GM12874 (cell line): ENCODE measurements at regions not wholly inside any gene's neighbourhood (a gene's known extent, or its start where the extent isn't known, plus 50 kb on each side); places are given as distances from the start of the nearest gene placed in this dataset.

Experiments
- CTCF ChIP-seq: IDR thresholded peaks from 2 replicates; pipeline ENCODE4 v1.5.1; 2011; ENCODE audit warnings: low read depth, mild to moderate bottlenecking, control low read depth, low read length, moderate library complexity; ENCODE audit not compliant: insufficient read depth

GRCh38 chr5:15363601-15364000 is 136.4 kb upstream of the FBXL7 start:
- TF ChIP-seq CTCF: no peak

- no peak for TF ChIP-seq CTCF
These were observed 146.0 kb upstream of the FBXL7 start for GRCh38 chr5:15354021-15354420.

- no peak for TF ChIP-seq CTCF
These were observed 146.8 kb upstream of the FBXL7 start for GRCh38 chr5:15353086-15353645.

GRCh38 chr5:15350614-15351013 is 149.4 kb upstream of the FBXL7 start:
- TF ChIP-seq CTCF: no peak

- no peak for TF ChIP-seq CTCF
These were observed 153.2 kb upstream of the FBXL7 start for GRCh38 chr5:15346738-15347137.

- TF ChIP-seq CTCF: no peak
These were observed 155.0 kb upstream of the FBXL7 start for GRCh38 chr5:15344954-15345353.

- TF ChIP-seq CTCF: no peak
These were observed 161.4 kb upstream of the FBXL7 start for GRCh38 chr5:15338546-15338945.
